CD8-positive, alpha-beta memory T cell (primary cell): ENCODE measurements at regions not wholly inside any gene's neighbourhood (a gene's known extent, or its start where the extent isn't known, plus 50 kb on each side); places are given as distances from the start of the nearest gene placed in this dataset.
A peak's percentile ranks its signal among the peaks of the same experiment; 100 is the strongest.

Experiments used
- CTCF ChIA-PET: fragments of 350-600 bp; sonication (Branson Sonifier 250); formaldehyde crosslinking; loops from one replicate; lab custom pipeline; 2021; ENCODE audit warnings: antibody characterized with exemption; lab: Charles Lee
- POLR2A ChIA-PET: fragments of 350-600 bp; sonication (Branson Sonifier 250); formaldehyde crosslinking; loops from one replicate; lab custom pipeline; 2021; ENCODE audit warnings: antibody characterized with exemption; lab: Charles Lee
- DNase-seq, 5 donors: peaks; one replicate each; pipeline versions ENCODE4 v3.0.0 to v3.0.0-alpha.2; 2020 to 2022; ENCODE audit warnings: mixed read lengths in 1 of 5
- H3K27ac ChIP-seq: one replicate; pipeline ENCODE4 v1.7.0; 2013; ENCODE audit warnings: low read depth, mild to moderate bottlenecking, low read length, moderate library complexity
- H3K27me3 ChIP-seq: 2 replicates; pipeline ENCODE4 v1.7.0; 2013; ENCODE audit warnings: low read length, mild to moderate bottlenecking; ENCODE audit not compliant: insufficient read depth, poor library complexity, severe bottlenecking
- H3K36me3 ChIP-seq: 2 replicates; pipeline ENCODE4 v1.7.0; 2013; ENCODE audit warnings: mild to moderate bottlenecking, low read length, moderate library complexity; ENCODE audit not compliant: insufficient read depth
- H3K4me1 ChIP-seq: 2 replicates; pipeline ENCODE4 v1.7.0; 2013; ENCODE audit warnings: mild to moderate bottlenecking, low read length, moderate library complexity; ENCODE audit not compliant: insufficient read depth
- H3K4me3 ChIP-seq: 2 replicates; pipeline ENCODE4 v1.7.0; 2013; ENCODE audit warnings: mild to moderate bottlenecking, low read length
- H3K9me3 ChIP-seq: 2 replicates; pipeline ENCODE4 v1.7.0; 2013; ENCODE audit warnings: mild to moderate bottlenecking, low read length
- H3K27ac Mint-ChIP-seq, 8 donors: one replicate each; pipeline ENCODE4 v1.8.0; 2020 to 2021; ENCODE audit warnings: mixed read lengths in 8 of 8, mild to moderate bottlenecking in 6 of 8, inconsistent platforms in 3 of 8, moderate library complexity in 3 of 8
- H3K27me3 Mint-ChIP-seq, 2 donors: one replicate each; pipeline ENCODE4 v1.8.0; 2020 to 2021; ENCODE audit warnings: mixed read lengths in 2 of 2, mild to moderate bottlenecking in 1 of 2, moderate library complexity in 1 of 2
- H3K36me3 Mint-ChIP-seq, 3 donors: one replicate each; pipeline ENCODE4 v1.8.0; 2020 to 2021; ENCODE audit warnings: mixed read lengths in 3 of 3, inconsistent platforms in 1 of 3, mild to moderate bottlenecking in 1 of 3
- H3K4me1 Mint-ChIP-seq, 3 donors: one replicate each; pipeline ENCODE4 v1.8.0; 2020 to 2021; ENCODE audit warnings: mixed read lengths in 3 of 3, inconsistent platforms in 1 of 3, mild to moderate bottlenecking in 1 of 3
- H3K4me3 Mint-ChIP-seq, 7 donors: one replicate each; pipeline ENCODE4 v1.8.0; 2020 to 2021; ENCODE audit warnings: mixed read lengths in 7 of 7, mild to moderate bottlenecking in 6 of 7, moderate library complexity in 4 of 7, inconsistent platforms in 2 of 7
- H3K9me3 Mint-ChIP-seq, 5 donors: one replicate each; pipeline ENCODE4 v1.8.0; 2020 to 2022; ENCODE audit warnings: mixed read lengths in 5 of 5, mild to moderate bottlenecking in 3 of 5, moderate library complexity in 2 of 5, inconsistent platforms in 1 of 5

- ChIA-PET POLR2A (no interaction called here), CTCF (no interaction called here)
- Mint-ChIP-seq H3K27ac (peak overlapping the region in 1 of 8 donors; percentile 16), H3K36me3 (no peaks in the 10 kb centered on the region), H3K4me1 (no peaks in the 10 kb centered on the region), H3K4me3 (no peak overlapping the region), H3K9me3 (peaks cover 0 to 1% (median 0%) of the 10 kb centered on the region in 5 donors), H3K27me3 (peaks cover 17 to 21% of the 10 kb centered on the region in 2 donors)
- no peaks in the 10 kb centered on the region for H3K27me3 ChIP-seq
- peak in 1 of 5 donors; percentile 41 for DNase-seq
- no peaks in the 10 kb centered on the region for H3K36me3 ChIP-seq
- H3K4me1 ChIP-seq: no peaks in the 10 kb centered on the region
- no peaks in the 10 kb centered on the region for H3K9me3 ChIP-seq
- no peak overlapping the region for H3K27ac ChIP-seq
- no peak overlapping the region for H3K4me3 ChIP-seq
Measured at GRCh38 chr11:134751031-134751585, 339.1 kb upstream of the B3GAT1 start.

- Histone ChIP-seq H3K4me3 (no peak overlapping the region), H3K27ac (no peak overlapping the region), H3K4me1 (no peaks in the 10 kb centered on the region), H3K9me3 (no peaks in the 10 kb centered on the region), H3K36me3 (no peaks in the 10 kb centered on the region), H3K27me3 (no peaks in the 10 kb centered on the region)
- Mint-ChIP-seq H3K36me3 (no peaks in the 10 kb centered on the region), H3K4me1 (no peaks in the 10 kb centered on the region), H3K4me3 (no peak overlapping the region), H3K27ac (peak overlapping the region in 1 of 8 donors; percentile 16), H3K9me3 (peaks cover 0 to 1% (median 0%) of the 10 kb centered on the region in 5 donors), H3K27me3 (peaks cover 17 to 21% of the 10 kb centered on the region in 2 donors)
- ChIA-PET POLR2A (no interaction called here), CTCF (no interaction called here)
- DNase-seq: no peak
Measured at GRCh38 chr11:134750619-134751018, 338.6 kb upstream of the B3GAT1 start.

- no peaks in the 10 kb centered on the region for H3K27me3 ChIP-seq
- POLR2A ChIA-PET: no interaction called here
- no peak overlapping the region for H3K4me3 Mint-ChIP-seq
- H3K27ac Mint-ChIP-seq: no peak overlapping the region
- H3K4me3 ChIP-seq: no peak overlapping the region
- no peak overlapping the region for H3K27ac ChIP-seq
- no peaks in the 10 kb centered on the region for H3K9me3 ChIP-seq
- H3K36me3 Mint-ChIP-seq: no peaks in the 10 kb centered on the region
- CTCF ChIA-PET: no interaction called here
- no peaks in the 10 kb centered on the region for H3K36me3 ChIP-seq
- H3K9me3 Mint-ChIP-seq: peaks cover 0 to 1% (median 0%) of the 10 kb centered on the region in 5 donors
- no peaks in the 10 kb centered on the region for H3K4me1 ChIP-seq
- no peaks in the 10 kb centered on the region for H3K4me1 Mint-ChIP-seq
- peaks cover 14 to 20% of the 10 kb centered on the region in 2 donors for H3K27me3 Mint-ChIP-seq
- no peak for DNase-seq
Measured at GRCh38 chr11:134749040-134749839, 337.2 kb upstream of the B3GAT1 start.

GRCh38 chr11:134746609-134747008 lies 334.6 kb upstream of the B3GAT1 start:
- no peaks in the 10 kb centered on the region for H3K4me1 ChIP-seq
- Mint-ChIP-seq H3K9me3 (peaks cover 0 to 1% (median 0%) of the 10 kb centered on the region in 5 donors), H3K4me3 (no peak overlapping the region), H3K36me3 (no peaks in the 10 kb centered on the region), H3K27me3 (peaks cover 11 to 25% of the 10 kb centered on the region in 2 donors), H3K4me1 (peaks cover 0 to 4% (median 1%) of the 10 kb centered on the region in 3 donors), H3K27ac (no peak overlapping the region)
- H3K4me3 ChIP-seq: no peak overlapping the region
- no peak for DNase-seq
- H3K27me3 ChIP-seq: no peaks in the 10 kb centered on the region
- H3K27ac ChIP-seq: no peak overlapping the region
- ChIA-PET POLR2A (no interaction called here), CTCF (no interaction called here)
- H3K36me3 ChIP-seq: no peaks in the 10 kb centered on the region
- no peaks in the 10 kb centered on the region for H3K9me3 ChIP-seq

- CTCF ChIA-PET: no interaction called here
- no peaks in the 10 kb centered on the region for H3K4me1 ChIP-seq
- DNase-seq: no peak
- no peaks in the 10 kb centered on the region for H3K36me3 Mint-ChIP-seq
- no peak overlapping the region for H3K27ac Mint-ChIP-seq
- no peaks in the 10 kb centered on the region for H3K9me3 ChIP-seq
- no peaks in the 10 kb centered on the region for H3K36me3 ChIP-seq
- H3K27me3 Mint-ChIP-seq: peaks cover 10 to 22% of the 10 kb centered on the region in 2 donors
- POLR2A ChIA-PET: no interaction called here
- peaks cover 0 to 4% (median 1%) of the 10 kb centered on the region in 3 donors for H3K4me1 Mint-ChIP-seq
- peaks cover 0 to 1% (median 0%) of the 10 kb centered on the region in 5 donors for H3K9me3 Mint-ChIP-seq
- H3K27ac ChIP-seq: no peak overlapping the region
- no peak overlapping the region for H3K4me3 Mint-ChIP-seq
- no peaks in the 10 kb centered on the region for H3K27me3 ChIP-seq
- H3K4me3 ChIP-seq: no peak overlapping the region
Measured at GRCh38 chr11:134745456-134745855, 333.4 kb upstream of the B3GAT1 start.

GRCh38 chr11:134743820-134744195 lies 331.8 kb upstream of the B3GAT1 start:
- POLR2A ChIA-PET: no interaction called here
- Mint-ChIP-seq H3K27ac (no peak overlapping the region), H3K4me1 (peaks cover 0 to 4% (median 1%) of the 10 kb centered on the region in 3 donors), H3K4me3 (no peak overlapping the region), H3K36me3 (no peaks in the 10 kb centered on the region), H3K9me3 (peaks cover 0 to 1% (median 0%) of the 10 kb centered on the region in 5 donors), H3K27me3 (peaks cover 6 to 19% of the 10 kb centered on the region in 2 donors)
- Histone ChIP-seq H3K9me3 (no peaks in the 10 kb centered on the region), H3K4me3 (no peak overlapping the region), H3K27ac (no peak overlapping the region), H3K27me3 (no peaks in the 10 kb centered on the region), H3K36me3 (no peaks in the 10 kb centered on the region), H3K4me1 (no peaks in the 10 kb centered on the region)
- CTCF ChIA-PET: interaction anchor here (0.6 kb wide), 1 partner anchor 224 kb away, joined by 3 read pairs; no protein-coding TSS in a partner anchor
- no peak for DNase-seq

GRCh38 chr11:134742956-134743819 lies 331.1 kb upstream of the B3GAT1 start:
- CTCF ChIA-PET: no interaction called here
- H3K27ac Mint-ChIP-seq: no peak overlapping the region
- no peak for DNase-seq

More at GRCh38 chr11:134742956-134743819, 331.1 kb upstream of the B3GAT1 start:
- Mint-ChIP-seq H3K4me1 (peaks cover 0 to 4% (median 1%) of the 10 kb centered on the region in 3 donors), H3K4me3 (no peak overlapping the region), H3K36me3 (no peaks in the 10 kb centered on the region), H3K9me3 (peaks cover 0 to 1% (median 0%) of the 10 kb centered on the region in 5 donors), H3K27me3 (peaks cover 4 to 19% of the 10 kb centered on the region in 2 donors)
- Histone ChIP-seq H3K4me1 (no peaks in the 10 kb centered on the region), H3K4me3 (no peak overlapping the region), H3K27me3 (no peaks in the 10 kb centered on the region), H3K9me3 (no peaks in the 10 kb centered on the region), H3K27ac (no peak overlapping the region), H3K36me3 (no peaks in the 10 kb centered on the region)
- POLR2A ChIA-PET: no interaction called here
